Astrocyte (in vitro differentiated cells and primary cell): ENCODE measurements at regions not wholly inside any gene's neighbourhood (a gene's known extent, or its start where the extent isn't known, plus 50 kb on each side); places are given as distances from the start of the nearest gene placed in this dataset.

Experiments used
- DNase-seq: peaks from one replicate; pipeline ENCODE4 v3.0.0-alpha.2; 2010; ENCODE audit warnings: low read depth
- FAIRE-seq: peaks from 2 replicates; lab custom pipeline; 2011; peaks lifted over from hg19 to GRCh38; lab: Jason Lieb, UNC
- H2AFZ ChIP-seq: 2 replicates; pipeline ENCODE4 v1.6.0; 2012; ENCODE audit warnings: low read depth, low read length, inconsistent platforms
- H3K27ac ChIP-seq: 2 replicates; pipeline ENCODE4 v1.5.1; 2011; ENCODE audit warnings: low read depth, low read length, inconsistent platforms
- H3K27me3 ChIP-seq: 2 replicates; pipeline ENCODE4 v1.6.0; 2011; ENCODE audit warnings: low read length, inconsistent platforms; ENCODE audit not compliant: insufficient read depth
- H3K36me3 ChIP-seq: 2 replicates; pipeline ENCODE4 v1.5.1; 2011; ENCODE audit warnings: low read length, inconsistent platforms; ENCODE audit not compliant: insufficient read depth
- H3K4me1 ChIP-seq: 2 replicates; pipeline ENCODE4 v1.5.1; 2011; ENCODE audit warnings: low read length, inconsistent platforms; ENCODE audit not compliant: insufficient read depth
- H3K4me2 ChIP-seq: 2 replicates; pipeline ENCODE4 v1.6.0; 2012; ENCODE audit warnings: low read length, inconsistent platforms
- H3K4me3 ChIP-seq: 2 replicates; pipeline ENCODE4 v1.5.1; 2011; ENCODE audit warnings: low read depth, mild to moderate bottlenecking, low read length, inconsistent platforms; ENCODE audit not compliant: insufficient read depth
- H3K79me2 ChIP-seq: 2 replicates; pipeline ENCODE4 v1.6.0; 2012; ENCODE audit warnings: mild to moderate bottlenecking, low read length, inconsistent platforms; ENCODE audit not compliant: insufficient read depth
- H3K9ac ChIP-seq: 2 replicates; pipeline ENCODE4 v1.6.0; 2012; ENCODE audit warnings: mild to moderate bottlenecking, low read length, inconsistent platforms
- H3K9me3 ChIP-seq: 2 replicates; pipeline ENCODE4 v1.5.1; 2012; ENCODE audit warnings: low read depth, mild to moderate bottlenecking, low read length, inconsistent platforms; ENCODE audit not compliant: insufficient read depth
- H4K20me1 ChIP-seq: 2 replicates; pipeline ENCODE4 v1.6.0; 2012; ENCODE audit warnings: low read length, inconsistent platforms; ENCODE audit not compliant: insufficient read depth
- H3K27ac Mint-ChIP-seq: one replicate; pipeline ENCODE4 v1.8.0; 2021; ENCODE audit warnings: mild to moderate bottlenecking, mixed read lengths; ENCODE audit not compliant: unreplicated experiment
- H3K27me3 Mint-ChIP-seq: one replicate; pipeline ENCODE4 v1.8.0; 2021; ENCODE audit warnings: low read depth, mixed read lengths; ENCODE audit not compliant: unreplicated experiment
- H3K36me3 Mint-ChIP-seq: one replicate; pipeline ENCODE4 v1.8.0; 2021; ENCODE audit warnings: low read depth, mixed read lengths; ENCODE audit not compliant: unreplicated experiment
- H3K4me1 Mint-ChIP-seq: one replicate; pipeline ENCODE4 v1.8.0; 2021; ENCODE audit warnings: low read depth, mixed read lengths; ENCODE audit not compliant: unreplicated experiment
- H3K4me3 Mint-ChIP-seq: one replicate; pipeline ENCODE4 v1.8.0; 2021; ENCODE audit warnings: mild to moderate bottlenecking, moderate library complexity, mixed read lengths; ENCODE audit not compliant: unreplicated experiment
- H3K9me3 Mint-ChIP-seq: one replicate; pipeline ENCODE4 v1.8.0; 2021; ENCODE audit warnings: mild to moderate bottlenecking, mixed read lengths; ENCODE audit not compliant: unreplicated experiment
- CTCF ChIP-seq: IDR thresholded peaks from 2 replicates; pipeline ENCODE4 v1.5.1; 2011; ENCODE audit warnings: low read depth, mild to moderate bottlenecking, inconsistent platforms, low read length, moderate library complexity; ENCODE audit not compliant: insufficient read depth
- EZH2 ChIP-seq: IDR thresholded peaks from 2 replicates; pipeline ENCODE4 v1.6.1; 2012; ENCODE audit warnings: mild to moderate bottlenecking, low read length, inconsistent platforms; ENCODE audit not compliant: insufficient read depth

GRCh38 chrX:124804962-124805361 is 458.6 kb downstream of the SH2D1A start:
- H3K9ac ChIP-seq, result no peak overlapping the region
- no peak overlapping the region for H3K27ac Mint-ChIP-seq
- no peak overlapping the region for H3K27ac ChIP-seq
- peaks cover 8% of the 10 kb centered on the region for H3K9me3 Mint-ChIP-seq
- no peaks in the 10 kb centered on the region for H3K36me3 ChIP-seq
- no peak overlapping the region for H3K4me3 ChIP-seq
- H3K27me3 Mint-ChIP-seq, result no peaks in the 10 kb centered on the region
- H3K9me3 ChIP-seq, result no peaks in the 10 kb centered on the region
- H4K20me1 ChIP-seq, result no peaks in the 10 kb centered on the region
- peak; percentile 23 for FAIRE-seq
- H3K79me2 ChIP-seq, result no peaks in the 10 kb centered on the region
- TF ChIP-seq EZH2 (no peak), CTCF (no peak)
- no peaks in the 10 kb centered on the region for H3K36me3 Mint-ChIP-seq
- no peak for DNase-seq
- no peak overlapping the region for H3K4me3 Mint-ChIP-seq
- H3K4me2 ChIP-seq, result no peak overlapping the region
- no peaks in the 10 kb centered on the region for H3K4me1 ChIP-seq
- no peak overlapping the region for H2AFZ ChIP-seq
- H3K4me1 Mint-ChIP-seq, result no peaks in the 10 kb centered on the region
- H3K27me3 ChIP-seq, result no peaks in the 10 kb centered on the region

- H3K4me2 ChIP-seq, result no peak overlapping the region
- no peak for FAIRE-seq
Observed at GRCh38 chrX:124805486-124805885, 459.1 kb downstream of the SH2D1A start.

More at GRCh38 chrX:124805486-124805885, 459.1 kb downstream of the SH2D1A start:
- no peak overlapping the region for H3K4me3 Mint-ChIP-seq
- no peaks in the 10 kb centered on the region for H3K9me3 ChIP-seq
- no peaks in the 10 kb centered on the region for H3K4me1 ChIP-seq
- DNase-seq, result no peak
- no peaks in the 10 kb centered on the region for H3K79me2 ChIP-seq
- no peaks in the 10 kb centered on the region for H3K36me3 ChIP-seq
- no peak overlapping the region for H3K4me3 ChIP-seq
- no peak overlapping the region for H3K27ac ChIP-seq
- H3K27me3 ChIP-seq, result no peaks in the 10 kb centered on the region
- no peak overlapping the region for H3K9ac ChIP-seq
- no peak overlapping the region for H2AFZ ChIP-seq
- H3K27me3 Mint-ChIP-seq, result no peaks in the 10 kb centered on the region
- H3K9me3 Mint-ChIP-seq, result peaks cover 6% of the 10 kb centered on the region
- H3K36me3 Mint-ChIP-seq, result no peaks in the 10 kb centered on the region
- H4K20me1 ChIP-seq, result no peaks in the 10 kb centered on the region
- H3K27ac Mint-ChIP-seq, result no peak overlapping the region
- TF ChIP-seq EZH2 (no peak), CTCF (no peak)
- H3K4me1 Mint-ChIP-seq, result no peaks in the 10 kb centered on the region
